ENCODE measurements at regions not wholly inside any gene's neighbourhood (a gene's known extent, or its start where the extent isn't known, plus 50 kb on each side); places are given as distances from the start of the nearest gene placed in this dataset.

- intact Hi-C loops (cut with micrococcal nuclease) = no loop called here
- ChIA-PET CTCF (no interaction called here), POLR2A (no interaction called here)
- no peak for TF ChIP-seq CTCF (IDR thresholded peaks at IDR 0.05)
- Mint-ChIP-seq H3K36me3 (ENCODE audit: low read depth) (no peaks in the 10 kb centered on the region), H3K27me3 (peaks cover 2% of the 10 kb centered on the region), H3K27ac (no peak overlapping the region), H3K9me3 (no peaks in the 10 kb centered on the region), H3K4me1 (ENCODE audit: low read depth) (peaks cover 2% of the 10 kb centered on the region), H3K4me3 (no peak overlapping the region)
- DNase-seq (no peak), ATAC-seq (no peak)
These were observed 266.4 kb upstream of the RPL38 start for GRCh38 chr17:73936908-73937627.

DNA sequence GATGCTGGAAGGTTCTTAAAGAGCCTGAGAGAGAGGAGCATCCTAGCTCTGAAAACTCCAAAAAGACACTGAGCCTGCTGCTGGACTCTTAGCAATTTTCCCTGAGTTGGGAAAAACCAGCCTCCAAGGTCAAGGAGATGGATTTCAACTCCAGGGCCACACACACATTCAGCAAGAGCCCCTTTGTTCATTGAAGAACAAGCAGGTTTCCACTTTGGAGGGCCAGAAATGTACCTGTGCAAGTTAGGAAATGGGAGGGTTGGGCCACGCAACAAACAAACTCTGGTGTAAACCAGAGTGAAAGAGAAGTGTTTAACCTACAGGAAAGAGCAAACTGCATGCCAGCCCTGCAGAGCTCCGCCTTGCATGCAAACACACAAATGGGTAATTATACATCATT, 264.8 kb upstream of the RPL38 start:
- CTCF ChIA-PET = no interaction called here
- no peaks in the 10 kb centered on the region for H3K36me3 Mint-ChIP-seq (ENCODE audit: low read depth)
- H3K27ac Mint-ChIP-seq = no peak overlapping the region
- no peak overlapping the region for H3K4me3 Mint-ChIP-seq
- intact Hi-C loops (cut with micrococcal nuclease) = no loop called here
- no peaks in the 10 kb centered on the region for H3K9me3 Mint-ChIP-seq
- H3K4me1 Mint-ChIP-seq (ENCODE audit: low read depth) = peaks cover 2% of the 10 kb centered on the region
- ATAC-seq (no peak), DNase-seq (no peak)
- no peaks in the 10 kb centered on the region for H3K27me3 Mint-ChIP-seq
- POLR2A ChIA-PET = no interaction called here
- no peak for TF ChIP-seq CTCF (IDR thresholded peaks at IDR 0.05)

- Mint-ChIP-seq H3K4me1 (ENCODE audit: low read depth) (peaks cover under 1% of the 10 kb centered on the region), H3K36me3 (ENCODE audit: low read depth) (no peaks in the 10 kb centered on the region), H3K27me3 (no peaks in the 10 kb centered on the region), H3K27ac (no peak overlapping the region), H3K9me3 (no peaks in the 10 kb centered on the region), H3K4me3 (no peak overlapping the region)
- ATAC-seq (no peak), DNase-seq (no peak)
- TF ChIP-seq CTCF (IDR thresholded peaks at IDR 0.05) = no peak
- ChIA-PET CTCF (no interaction called here), POLR2A (no interaction called here)
- intact Hi-C loops (cut with micrococcal nuclease) = no loop called here
These were observed 263.7 kb upstream of the RPL38 start for GRCh38 chr17:73939806-73940205.

- ATAC-seq (no peak), DNase-seq (no peak)
- intact Hi-C loops (cut with micrococcal nuclease) = no loop called here
- Mint-ChIP-seq H3K4me1 (ENCODE audit: low read depth) (no peaks in the 10 kb centered on the region), H3K27ac (no peak overlapping the region), H3K27me3 (no peaks in the 10 kb centered on the region), H3K36me3 (ENCODE audit: low read depth) (no peaks in the 10 kb centered on the region), H3K9me3 (no peaks in the 10 kb centered on the region), H3K4me3 (no peak overlapping the region)
- no peak for TF ChIP-seq CTCF (IDR thresholded peaks at IDR 0.05)
- POLR2A ChIA-PET = no interaction called here
- CTCF ChIA-PET = no interaction called here
These were observed 263.0 kb upstream of the RPL38 start for GRCh38 chr17:73940511-73940910.

DNA sequence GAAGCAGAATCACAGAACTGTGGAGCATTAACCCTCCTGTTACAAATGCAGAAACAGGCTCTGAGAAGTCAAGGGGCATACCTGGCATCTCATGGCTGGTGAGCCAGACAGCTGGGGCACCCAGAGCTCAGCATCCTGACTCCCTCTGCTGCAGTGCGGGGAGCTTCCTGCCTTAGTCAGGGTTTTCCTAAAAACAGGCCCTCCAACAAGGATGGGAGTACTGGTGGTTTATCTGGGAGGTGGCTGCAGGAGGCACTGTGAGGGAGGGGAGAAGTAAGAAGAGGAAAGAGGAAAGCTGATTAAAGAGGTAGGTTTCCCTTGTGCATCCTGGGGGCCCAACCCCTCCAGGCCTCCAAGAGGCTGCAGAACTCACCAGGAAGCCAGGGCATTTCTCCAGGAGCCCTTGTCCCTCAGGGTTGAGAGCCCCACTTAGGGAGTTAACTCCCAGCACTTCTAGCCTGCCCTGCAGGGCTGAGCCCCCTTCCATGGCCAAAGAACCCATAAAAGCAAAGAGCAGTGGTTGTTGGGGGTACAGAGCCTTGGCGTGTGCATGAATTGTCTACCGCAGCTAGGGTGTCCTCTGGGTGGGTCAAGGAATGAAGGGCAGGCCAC, 261.5 kb upstream of the RPL38 start:
- ChIA-PET CTCF (no interaction called here), POLR2A (no interaction called here)
- intact Hi-C loops (cut with micrococcal nuclease) = no loop called here
- no peaks in the 10 kb centered on the region for H3K4me1 Mint-ChIP-seq (ENCODE audit: low read depth)
- no peak for ATAC-seq
- TF ChIP-seq CTCF (IDR thresholded peaks at IDR 0.05) = no peak
- H3K4me3 Mint-ChIP-seq = no peak overlapping the region
- no peak overlapping the region for H3K27ac Mint-ChIP-seq
- no peak for DNase-seq
- peaks cover under 1% of the 10 kb centered on the region for H3K27me3 Mint-ChIP-seq
- no peaks in the 10 kb centered on the region for H3K9me3 Mint-ChIP-seq
- H3K36me3 Mint-ChIP-seq (ENCODE audit: low read depth) = no peaks in the 10 kb centered on the region

Data from activated CD8-positive, alpha-beta T cell treated with anti-CD3 and anti-CD28 coated beads for 36 hours (primary cell).